ENCODE measurements at regions not wholly inside any gene's neighbourhood (a gene's known extent, or its start where the extent isn't known, plus 50 kb on each side); places are given as distances from the start of the nearest gene placed in this dataset.

GRCh38 chr1:90405726-90406125 is 311.4 kb downstream of the BARHL2 start:
- no peak for DNase-seq (ENCODE audit: low spot score)

DNA sequence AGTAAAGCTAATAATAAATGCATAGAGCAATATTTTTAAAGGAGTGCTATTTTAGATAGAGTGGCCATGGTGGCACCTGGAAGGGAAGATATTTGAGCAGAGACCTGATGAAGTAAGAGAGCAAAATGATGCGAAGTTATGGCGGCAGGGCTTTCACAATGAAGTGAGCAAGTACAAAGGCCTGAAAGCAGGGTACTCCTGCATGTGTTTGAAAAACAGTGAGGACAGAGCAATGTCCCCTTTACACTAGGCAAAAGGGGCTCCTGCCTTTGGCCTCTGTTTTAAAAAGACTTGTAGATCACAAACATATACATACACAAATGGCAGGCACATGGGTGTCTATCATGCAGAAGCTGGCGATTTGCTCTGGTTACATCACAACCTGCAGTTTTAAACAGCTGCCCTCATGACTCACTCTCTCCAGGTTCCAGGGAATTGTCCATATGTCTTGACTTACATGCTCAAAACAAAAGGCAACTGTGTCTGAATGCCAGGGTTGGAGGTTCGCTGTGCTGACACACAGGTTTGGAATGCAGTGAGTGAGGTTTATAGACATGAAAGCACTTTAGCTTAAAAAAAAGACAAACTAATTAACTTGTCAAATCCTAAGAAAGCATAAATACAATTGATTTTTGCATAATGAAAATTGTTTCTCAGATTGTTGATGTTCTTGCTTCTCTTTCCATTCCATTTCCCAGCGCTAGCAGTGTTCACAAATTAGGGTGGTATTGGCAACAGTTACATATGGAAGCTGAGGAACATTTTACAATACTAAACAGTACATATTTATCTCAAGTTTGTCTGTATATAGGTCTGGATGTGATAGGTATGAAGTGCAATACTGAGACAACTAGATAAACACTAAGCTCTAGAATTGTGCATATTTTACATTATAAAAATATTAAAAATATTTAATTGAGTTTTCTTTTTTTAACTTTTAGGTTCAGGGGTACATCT is 313.9 kb downstream of the BARHL2 start:
- DNase-seq (ENCODE audit: low spot score): peak; percentile 93

- DNase-seq (ENCODE audit: low spot score): peak; percentile 57
Measured at GRCh38 chr1:90400131-90400530, 317.0 kb downstream of the BARHL2 start.

DNA sequence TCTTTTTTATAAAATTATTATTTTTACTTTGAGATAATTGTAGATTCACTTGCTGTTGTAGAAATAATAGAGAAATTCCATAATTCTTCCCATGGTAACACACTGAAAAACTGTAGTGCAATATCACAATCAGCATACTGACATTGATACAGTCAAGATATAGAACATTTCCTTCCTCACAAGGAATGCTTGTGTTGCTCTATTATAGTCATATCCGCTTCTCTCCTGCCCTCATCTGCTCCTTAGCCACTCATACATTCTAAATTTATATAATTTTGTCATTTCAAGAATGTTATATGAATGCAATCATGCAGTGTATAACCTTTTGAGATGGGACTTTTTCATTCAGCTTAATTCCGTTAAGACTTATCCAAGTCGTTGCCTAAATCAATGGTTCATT is 320.2 kb downstream of the BARHL2 start:
- no peak for DNase-seq (ENCODE audit: low spot score)

- DNase-seq (ENCODE audit: low spot score): no peak
Measured at GRCh38 chr1:90394247-90394646, 322.9 kb downstream of the BARHL2 start.

DNA sequence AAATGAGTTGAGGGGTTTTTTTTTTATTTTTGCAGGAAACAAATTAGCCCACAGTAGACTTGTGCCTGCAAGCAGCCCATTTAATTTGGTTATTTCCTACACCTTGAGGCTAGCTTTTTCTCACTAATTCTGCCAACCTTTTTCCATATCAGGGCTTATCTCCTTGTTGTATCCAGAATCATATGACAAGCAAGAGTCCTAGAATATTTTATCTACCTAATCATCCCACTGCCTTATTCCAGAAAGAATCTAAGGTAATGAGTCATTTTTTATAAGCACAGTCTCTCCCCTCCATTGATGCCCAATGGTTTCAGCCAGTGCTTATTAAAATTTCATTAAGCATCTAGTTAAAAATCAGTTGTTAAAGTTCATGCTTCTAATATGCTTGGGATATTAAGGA is 324.1 kb downstream of the BARHL2 start:
- DNase-seq (ENCODE audit: low spot score): no peak

- DNase-seq (ENCODE audit: low spot score): no peak
Measured at GRCh38 chr1:90391126-90391525, 326.0 kb downstream of the BARHL2 start.

- no peak for DNase-seq (ENCODE audit: low spot score)
Measured at GRCh38 chr1:90387805-90388204, 329.3 kb downstream of the BARHL2 start.

DNA sequence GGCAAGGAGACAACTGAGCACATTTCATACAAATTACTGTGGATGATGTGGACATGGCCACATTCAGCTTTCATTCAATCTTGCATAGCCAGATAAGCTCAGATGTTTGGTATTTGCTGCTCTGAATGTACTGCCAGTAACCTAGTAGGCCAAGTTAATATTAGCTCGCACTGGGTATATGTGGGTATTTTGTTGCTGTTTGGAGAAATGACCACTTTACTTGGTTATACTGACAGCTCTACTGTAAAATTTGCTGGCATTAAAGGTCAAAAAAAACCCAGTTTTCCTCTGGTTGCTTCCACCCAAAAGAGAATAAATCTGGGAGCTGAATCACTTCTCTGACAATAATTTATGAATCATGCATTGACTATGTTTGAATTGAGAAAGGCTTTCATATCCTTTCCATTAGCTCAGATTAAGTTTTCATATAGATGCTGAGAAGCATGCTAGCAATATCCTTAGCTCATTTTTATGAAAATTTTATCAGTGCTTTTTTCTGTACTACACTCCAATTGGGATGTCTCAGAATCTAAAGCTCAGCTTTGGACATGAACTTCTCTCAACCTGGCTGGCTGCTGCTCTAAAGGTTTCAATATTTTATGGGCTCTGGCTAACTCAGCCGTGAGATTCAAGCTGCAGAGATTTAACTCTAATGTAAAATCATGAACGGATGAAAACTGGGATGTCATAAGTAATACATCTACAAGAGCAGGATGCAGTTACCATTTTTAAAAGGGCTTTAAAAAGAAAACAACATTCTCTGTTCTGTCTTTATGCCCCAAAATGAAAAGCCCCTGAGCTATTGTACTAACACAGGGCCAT is 330.0 kb downstream of the BARHL2 start:
- DNase-seq (ENCODE audit: low spot score): no peak

DNA sequence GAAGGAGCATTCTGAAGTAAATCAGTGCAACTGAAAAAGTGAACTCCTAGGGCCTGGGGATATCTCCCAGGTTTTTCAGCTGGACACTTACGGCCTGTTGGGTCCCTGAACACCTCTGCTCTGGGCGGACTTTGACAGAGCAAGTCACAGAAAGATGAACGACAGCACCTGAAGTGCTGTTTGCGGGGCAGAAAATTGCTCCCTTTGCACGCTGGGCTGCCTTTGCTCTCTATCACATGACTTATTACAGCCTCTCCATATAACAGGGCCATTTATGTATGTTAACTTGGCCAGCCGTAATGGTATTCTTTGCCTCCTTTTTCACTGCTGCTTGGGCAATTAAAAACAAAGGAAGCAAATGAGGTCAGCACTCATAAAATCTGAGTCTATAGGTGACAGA is 332.9 kb downstream of the BARHL2 start:
- no peak for DNase-seq (ENCODE audit: low spot score)

- no peak for DNase-seq (ENCODE audit: low spot score)
Measured at GRCh38 chr1:90382161-90382560, 334.9 kb downstream of the BARHL2 start.

DNA sequence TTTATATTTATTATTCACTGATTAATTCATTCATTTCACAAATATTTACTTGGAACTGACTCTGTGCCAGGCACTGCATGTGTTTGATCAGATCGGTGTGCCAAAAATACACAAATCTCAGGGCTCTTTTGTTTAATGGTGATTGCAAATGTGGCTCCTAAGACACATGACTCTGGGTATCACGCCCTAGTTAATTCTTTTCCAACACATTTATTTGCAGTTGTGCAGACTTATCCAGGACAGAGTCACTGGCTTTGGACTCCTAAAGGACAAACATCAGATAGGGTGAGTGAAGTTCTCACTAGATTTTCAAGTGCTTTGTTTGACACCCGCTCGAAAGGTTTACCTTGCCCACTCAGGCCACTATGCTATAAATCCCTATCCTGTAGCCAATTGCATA is 335.5 kb downstream of the BARHL2 start:
- DNase-seq (ENCODE audit: low spot score): no peak

DNA sequence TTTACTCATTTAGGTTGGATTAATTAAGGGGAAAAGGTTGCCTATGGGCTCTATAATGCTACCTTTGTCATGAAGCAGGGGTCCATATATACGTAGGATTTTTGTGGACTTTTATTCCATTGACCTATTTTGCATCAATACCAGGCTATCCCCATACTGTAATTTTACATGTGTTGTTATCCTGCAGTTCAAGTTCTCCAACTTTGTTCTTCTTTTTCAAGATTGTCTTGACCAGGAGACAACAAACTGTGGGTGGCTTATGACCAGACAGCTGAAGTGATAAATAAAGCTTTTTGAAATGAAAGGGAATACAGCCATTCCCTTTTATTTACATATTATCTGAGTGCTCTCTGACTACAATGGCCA is 345.7 kb downstream of the BARHL2 start:
- no peak for DNase-seq (ENCODE audit: low spot score)

DNA sequence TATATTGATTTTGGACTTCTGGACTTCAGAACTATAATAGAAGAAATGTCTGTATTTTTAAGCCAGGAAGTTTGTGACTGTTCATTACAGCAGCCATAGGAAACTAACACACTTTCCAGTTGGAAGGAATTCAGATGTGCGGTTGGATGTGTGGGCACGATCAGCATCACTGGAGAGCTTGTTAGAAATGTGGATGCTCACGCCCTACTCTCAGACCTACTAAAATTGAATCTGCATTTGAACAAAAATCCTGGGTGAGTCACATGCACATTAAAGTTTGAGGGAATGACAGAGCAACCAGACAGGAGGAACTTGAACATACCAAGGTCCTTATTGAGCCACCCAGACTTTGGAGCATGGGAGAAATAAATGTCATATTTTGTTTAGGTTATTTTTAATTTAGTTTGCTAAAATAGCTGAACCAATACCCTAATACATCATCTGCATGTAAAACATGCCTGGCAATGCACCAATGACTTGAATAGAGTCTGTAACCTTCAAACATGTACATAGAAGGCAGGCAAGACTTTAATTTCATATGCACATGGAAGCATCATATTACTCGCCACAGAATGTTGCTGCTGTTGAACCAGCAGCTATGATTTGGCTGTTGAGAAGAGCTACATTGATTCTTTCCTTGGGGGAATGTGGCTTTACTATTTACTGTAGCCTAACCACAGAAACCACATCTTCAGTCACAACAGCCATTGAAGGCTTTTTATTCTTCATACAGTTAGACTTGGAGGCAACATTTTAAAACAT is 346.2 kb downstream of the BARHL2 start:
- no peak for DNase-seq (ENCODE audit: low spot score)

- no peak for DNase-seq (ENCODE audit: low spot score)
Measured at GRCh38 chr1:90362163-90362562, 354.9 kb downstream of the BARHL2 start.

- no peak for DNase-seq (ENCODE audit: low spot score)
Measured at GRCh38 chr1:90361026-90361425, 356.1 kb downstream of the BARHL2 start.

GRCh38 chr1:90359994-90360393 is 357.1 kb downstream of the BARHL2 start:
- DNase-seq (ENCODE audit: low spot score): no peak

- DNase-seq (ENCODE audit: low spot score): no peak
Measured at GRCh38 chr1:90358448-90358847, 358.7 kb downstream of the BARHL2 start.

GRCh38 chr1:90357995-90358394 is 359.1 kb downstream of the BARHL2 start:
- no peak for DNase-seq (ENCODE audit: low spot score)

- DNase-seq (ENCODE audit: low spot score): no peak
Measured at GRCh38 chr1:90356991-90357390, 360.1 kb downstream of the BARHL2 start.

DNA sequence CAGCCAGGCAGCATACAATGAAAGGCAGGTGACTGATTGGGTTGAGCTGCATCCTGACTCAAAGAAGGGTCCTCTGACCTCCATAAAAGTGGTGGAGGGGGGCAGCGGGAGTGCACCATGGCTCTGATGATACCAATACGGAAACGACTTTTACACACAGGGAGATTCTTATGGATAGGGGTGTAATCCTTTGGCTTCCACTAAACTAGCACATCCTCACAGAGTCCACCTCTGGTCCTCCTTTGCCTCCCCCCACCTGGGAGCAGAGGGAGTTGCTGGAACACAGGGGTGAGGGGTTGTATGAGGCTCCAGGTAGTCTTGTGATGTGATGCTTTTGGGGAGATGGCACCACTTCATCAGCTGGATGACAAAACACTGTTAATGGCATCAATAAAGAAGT is 361.0 kb downstream of the BARHL2 start:
- DNase-seq (ENCODE audit: low spot score): no peak

DNA sequence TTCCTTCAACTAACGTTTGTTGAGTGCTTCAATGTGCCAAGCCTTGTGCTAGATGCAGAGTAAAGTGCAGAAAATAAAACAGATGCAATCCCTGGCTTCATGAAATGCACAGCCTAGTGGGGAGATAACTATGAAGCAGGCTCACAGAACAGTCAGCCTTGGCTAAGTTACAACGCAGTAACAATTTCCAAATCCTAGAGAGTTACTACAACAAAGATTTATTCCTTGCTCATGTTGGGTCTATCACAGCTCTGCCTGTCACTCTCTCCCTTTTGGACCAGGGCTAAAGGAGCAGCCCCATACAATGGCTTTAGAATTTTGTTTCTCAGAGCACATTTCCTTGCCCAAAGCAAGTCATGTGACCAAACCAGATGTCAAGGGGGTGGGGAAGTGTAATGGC is 359.8 kb downstream of the ZNF326 start:
- no peak for DNase-seq (ENCODE audit: low spot score)

Data from HT-29 (cell line).